ENCODE measurements at regions not wholly inside any gene's neighbourhood (a gene's known extent, or its start where the extent isn't known, plus 50 kb on each side); places are given as distances from the start of the nearest gene placed in this dataset.

DNA sequence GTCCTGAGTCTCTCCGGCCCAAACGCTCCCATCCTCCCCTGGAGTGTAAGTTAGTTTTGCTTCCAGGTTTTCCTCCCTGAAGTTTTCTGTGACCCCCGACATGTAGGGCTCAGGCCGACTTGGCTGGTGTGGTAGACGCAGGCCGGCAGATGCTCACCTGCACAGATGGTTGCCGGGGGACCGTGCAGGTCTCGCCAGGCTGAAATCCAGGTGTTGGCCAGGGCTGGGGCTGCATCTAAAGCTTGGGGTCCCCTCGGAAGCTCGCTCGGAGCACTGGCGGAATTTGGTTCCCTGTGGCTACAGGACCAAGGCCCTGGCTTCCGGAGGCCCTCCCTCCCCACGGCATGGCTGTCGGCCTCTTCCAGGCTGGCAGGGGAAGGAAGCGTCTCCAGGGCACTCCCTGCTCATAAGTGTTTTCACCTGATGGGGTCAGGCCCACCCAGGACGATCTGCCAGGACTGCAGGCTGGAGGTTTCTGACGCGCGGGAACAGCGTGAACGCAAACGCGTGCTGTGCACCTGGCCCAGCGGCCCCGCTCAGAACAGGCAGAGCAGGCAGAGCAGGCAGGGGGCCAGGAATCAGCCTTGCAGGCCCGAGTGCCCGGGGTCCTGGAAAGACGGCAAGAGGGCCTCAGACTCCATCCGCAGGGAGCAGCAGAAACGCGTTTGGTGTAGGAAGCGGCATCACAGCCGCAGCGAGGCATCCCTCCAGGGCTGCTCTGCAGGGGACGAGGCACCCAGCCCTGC lies 258.2 kb downstream of the BRD1 start:
- DNase-seq: no peak
- H3K36me3 ChIP-seq (replicated peaks; ENCODE audit: insufficient read depth, low read length): no peaks in the 10 kb centered on the region
- no peak overlapping the region for H3K9ac ChIP-seq (ENCODE audit: low read length)
- no peaks in the 10 kb centered on the region for H3F3A ChIP-seq (ENCODE audit: insufficient read depth, low read length)
- TF ChIP-seq EZH2phosphoT487 (IDR thresholded peaks at IDR 0.05; ENCODE audit: low read length) (no peak), EZH2 (optimal IDR thresholded peaks at IDR 0.05; ENCODE audit: low read depth, low read length) (no peak)
- TF ChIP-seq, protein P1, sequence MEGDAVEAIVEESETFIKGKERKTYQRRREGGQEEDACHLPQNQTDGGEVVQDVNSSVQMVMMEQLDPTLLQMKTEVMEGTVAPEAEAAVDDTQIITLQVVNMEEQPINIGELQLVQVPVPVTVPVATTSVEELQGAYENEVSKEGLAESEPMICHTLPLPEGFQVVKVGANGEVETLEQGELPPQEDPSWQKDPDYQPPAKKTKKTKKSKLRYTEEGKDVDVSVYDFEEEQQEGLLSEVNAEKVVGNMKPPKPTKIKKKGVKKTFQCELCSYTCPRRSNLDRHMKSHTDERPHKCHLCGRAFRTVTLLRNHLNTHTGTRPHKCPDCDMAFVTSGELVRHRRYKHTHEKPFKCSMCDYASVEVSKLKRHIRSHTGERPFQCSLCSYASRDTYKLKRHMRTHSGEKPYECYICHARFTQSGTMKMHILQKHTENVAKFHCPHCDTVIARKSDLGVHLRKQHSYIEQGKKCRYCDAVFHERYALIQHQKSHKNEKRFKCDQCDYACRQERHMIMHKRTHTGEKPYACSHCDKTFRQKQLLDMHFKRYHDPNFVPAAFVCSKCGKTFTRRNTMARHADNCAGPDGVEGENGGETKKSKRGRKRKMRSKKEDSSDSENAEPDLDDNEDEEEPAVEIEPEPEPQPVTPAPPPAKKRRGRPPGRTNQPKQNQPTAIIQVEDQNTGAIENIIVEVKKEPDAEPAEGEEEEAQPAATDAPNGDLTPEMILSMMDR (IDR thresholded peaks at IDR 0.05; ENCODE audit: low read length): no peak
- H3K9me3 ChIP-seq (replicated peaks; ENCODE audit: insufficient read depth, low read length): no peaks in the 10 kb centered on the region
- H3K4me2 ChIP-seq (ENCODE audit: low read depth, low read length): no peak overlapping the region
- no peaks in the 10 kb centered on the region for H3K9me2 ChIP-seq (replicated peaks; ENCODE audit: insufficient read depth, low read length)
- H3K79me2 ChIP-seq (ENCODE audit: low read length): peaks cover 28% of the 10 kb centered on the region
- no peak overlapping the region for H3K27ac ChIP-seq (ENCODE audit: low read length)
- H2AFZ ChIP-seq (ENCODE audit: low read length): no peak overlapping the region
- H3K27me3 ChIP-seq (replicated peaks; ENCODE audit: insufficient read depth, low read length): no peaks in the 10 kb centered on the region
- no peak overlapping the region for H3K4me3 ChIP-seq (ENCODE audit: low read length)
- H3K4me1 ChIP-seq (ENCODE audit: low read length): no peaks in the 10 kb centered on the region
- H4K20me1 ChIP-seq (ENCODE audit: insufficient read depth, low read length): no peaks in the 10 kb centered on the region

- Histone ChIP-seq H2AFZ (ENCODE audit: low read length) (no peak overlapping the region), H3K79me2 (ENCODE audit: low read length) (peaks cover 33% of the 10 kb centered on the region), H3K9me3 (replicated peaks; ENCODE audit: insufficient read depth, low read length) (no peaks in the 10 kb centered on the region), H3K9ac (ENCODE audit: low read length) (no peak overlapping the region), H4K20me1 (ENCODE audit: insufficient read depth, low read length) (no peaks in the 10 kb centered on the region), H3K36me3 (replicated peaks; ENCODE audit: insufficient read depth, low read length) (no peaks in the 10 kb centered on the region), H3K4me2 (ENCODE audit: low read depth, low read length) (no peak overlapping the region), H3K27me3 (replicated peaks; ENCODE audit: insufficient read depth, low read length) (no peaks in the 10 kb centered on the region), H3K27ac (ENCODE audit: low read length) (no peak overlapping the region), H3K4me1 (ENCODE audit: low read length) (no peaks in the 10 kb centered on the region), H3F3A (ENCODE audit: insufficient read depth, low read length) (no peaks in the 10 kb centered on the region), H3K9me2 (replicated peaks; ENCODE audit: insufficient read depth, low read length) (no peaks in the 10 kb centered on the region), H3K4me3 (ENCODE audit: low read length) (no peak overlapping the region)
- DNase-seq: no peak
- TF ChIP-seq EZH2 (optimal IDR thresholded peaks at IDR 0.05; ENCODE audit: low read depth, low read length): no peak
- TF ChIP-seq, protein P1 (IDR thresholded peaks at IDR 0.05; ENCODE audit: low read length): no peak
- no peak for TF ChIP-seq EZH2phosphoT487 (IDR thresholded peaks at IDR 0.05; ENCODE audit: low read length)
Measured at GRCh38 chr22:49568751-49569285, 258.9 kb downstream of the BRD1 start.

DNA sequence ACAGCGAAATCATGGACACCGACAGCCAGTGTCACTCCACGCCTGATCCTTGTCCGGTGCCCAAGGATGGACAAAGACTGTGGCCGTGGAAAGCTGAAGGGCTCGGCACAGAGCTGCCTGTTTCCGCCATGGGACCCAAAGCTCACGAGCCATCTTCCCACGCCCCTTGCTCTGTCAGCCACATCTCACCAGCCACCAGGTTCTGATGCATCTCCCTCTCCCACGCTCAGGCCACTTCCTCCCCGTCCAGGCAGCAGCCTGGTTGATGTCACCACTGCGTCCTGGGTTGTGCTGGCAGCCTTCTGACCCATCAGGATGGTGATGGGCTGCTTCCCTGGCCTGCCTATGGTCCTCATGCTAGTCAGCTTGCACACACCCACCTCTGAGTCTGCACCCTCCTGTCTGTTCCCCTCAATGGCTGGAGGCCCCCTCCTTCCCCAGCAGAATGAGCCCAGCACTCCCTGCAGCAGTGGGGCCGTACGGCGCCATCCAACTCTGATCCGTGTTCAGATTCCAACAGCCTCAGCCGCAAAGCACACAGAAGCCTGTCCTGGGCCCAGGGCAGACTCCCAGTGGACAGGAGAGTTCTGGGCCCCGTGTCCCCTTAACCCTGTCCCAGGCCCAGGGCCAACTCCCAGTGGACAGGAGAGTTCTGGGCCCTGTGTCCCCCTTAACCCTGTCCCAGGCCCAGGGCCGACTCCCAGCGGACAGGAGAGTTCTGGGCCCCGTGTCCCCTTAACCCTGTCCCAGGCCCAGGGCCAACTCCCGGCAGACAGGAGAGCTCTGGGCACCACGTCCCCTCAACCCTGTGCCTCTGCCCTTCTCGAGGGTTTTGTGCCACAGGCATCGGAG lies 259.5 kb downstream of the BRD1 start:
- peaks cover 38% of the 10 kb centered on the region for H3K79me2 ChIP-seq (ENCODE audit: low read length)
- H3K9me3 ChIP-seq (replicated peaks; ENCODE audit: insufficient read depth, low read length): no peaks in the 10 kb centered on the region
- H3K36me3 ChIP-seq (replicated peaks; ENCODE audit: insufficient read depth, low read length): no peaks in the 10 kb centered on the region
- no peaks in the 10 kb centered on the region for H3K4me1 ChIP-seq (ENCODE audit: low read length)
- H3K9ac ChIP-seq (ENCODE audit: low read length): no peak overlapping the region
- no peaks in the 10 kb centered on the region for H3K9me2 ChIP-seq (replicated peaks; ENCODE audit: insufficient read depth, low read length)
- H3K27ac ChIP-seq (ENCODE audit: low read length): no peak overlapping the region
- no peak overlapping the region for H3K4me2 ChIP-seq (ENCODE audit: low read depth, low read length)
- DNase-seq: no peak
- H4K20me1 ChIP-seq (ENCODE audit: insufficient read depth, low read length): no peaks in the 10 kb centered on the region
- H3K27me3 ChIP-seq (replicated peaks; ENCODE audit: insufficient read depth, low read length): no peaks in the 10 kb centered on the region
- TF ChIP-seq EZH2 (optimal IDR thresholded peaks at IDR 0.05; ENCODE audit: low read depth, low read length) (no peak), EZH2phosphoT487 (IDR thresholded peaks at IDR 0.05; ENCODE audit: low read length) (no peak)
- TF ChIP-seq, protein P1 (IDR thresholded peaks at IDR 0.05; ENCODE audit: low read length): no peak
- H2AFZ ChIP-seq (ENCODE audit: low read length): no peak overlapping the region
- H3F3A ChIP-seq (ENCODE audit: insufficient read depth, low read length): no peaks in the 10 kb centered on the region
- H3K4me3 ChIP-seq (ENCODE audit: low read length): no peak overlapping the region

Data from MM.1S (cell line).